ENCODE measurements at regions not wholly inside any gene's neighbourhood (a gene's known extent, or its start where the extent isn't known, plus 50 kb on each side); places are given as distances from the start of the nearest gene placed in this dataset.

DNA sequence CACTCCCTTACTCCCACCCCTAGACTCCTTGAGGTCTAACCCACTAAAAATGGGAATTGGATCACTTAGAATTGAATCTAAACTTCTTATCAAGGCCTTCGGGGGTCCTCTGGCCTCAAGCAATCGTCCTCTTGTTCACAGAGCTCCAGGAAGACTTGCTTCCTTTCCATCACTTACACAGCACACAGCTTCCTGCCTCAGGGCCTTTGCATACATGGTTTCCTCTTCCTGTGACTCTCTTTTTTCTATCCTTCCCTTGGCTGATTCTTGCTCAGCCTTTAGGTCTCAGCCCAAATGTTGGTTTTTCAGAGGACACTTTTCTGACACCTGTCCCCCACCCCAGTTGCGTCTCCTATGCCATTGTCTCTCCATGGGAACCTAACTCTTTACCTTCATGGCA, 50.0 kb upstream of the ALDH1B1 start:
- TF ChIP-seq CTCF (IDR thresholded peaks at IDR 0.05; ENCODE audit: low read depth, low read length, missing input control) (no peak), NR2F2 (IDR thresholded peaks at IDR 0.05) (no peak), YY1 (IDR thresholded peaks at IDR 0.05) (no peak), RXRA (IDR thresholded peaks at IDR 0.05) (no peak), RAD21 (IDR thresholded peaks at IDR 0.05) (no peak)

GRCh38 chr9:38342096-38342495, 50.4 kb upstream of the ALDH1B1 start:
- WGBS, result 89% methylated on average over 4 of the region's 4 CpGs
- Histone ChIP-seq H3K9ac (ENCODE audit: low read depth in 1 of 2, low read length in 2 of 2) (no peak overlapping the region), H3K27ac (ENCODE audit: low read depth in 1 of 2, low read length in 2 of 2) (no peak overlapping the region), H3K36me3 (ENCODE audit: control insufficient read depth in 4 of 4, insufficient read depth in 3 of 4, low read depth in 1 of 4, low read length in 3 of 4) (no peaks in the 10 kb centered on the region), H3K4me1 (ENCODE audit: control insufficient read depth in 4 of 4, insufficient read depth in 4 of 4, low read length in 3 of 4) (peaks cover 0 to 6% (median 3%) of the 10 kb centered on the region in 4 donors), H3K27me3 (ENCODE audit: control insufficient read depth in 4 of 4, insufficient read depth in 4 of 4, low read length in 3 of 4) (no peaks in the 10 kb centered on the region), H3K9me3 (ENCODE audit: control insufficient read depth in 4 of 4, low read length in 3 of 4) (no peaks in the 10 kb centered on the region), H3K4me3 (ENCODE audit: low read depth in 1 of 3, low read length in 3 of 3) (no peak overlapping the region)
- no peak for TF ChIP-seq HNF4G (IDR thresholded peaks at IDR 0.05)
- no peak for TF ChIP-seq FOXA1 (IDR thresholded peaks at IDR 0.05)
- TF ChIP-seq RXRA (IDR thresholded peaks at IDR 0.05), result no peak
- TF ChIP-seq, protein P1, sequence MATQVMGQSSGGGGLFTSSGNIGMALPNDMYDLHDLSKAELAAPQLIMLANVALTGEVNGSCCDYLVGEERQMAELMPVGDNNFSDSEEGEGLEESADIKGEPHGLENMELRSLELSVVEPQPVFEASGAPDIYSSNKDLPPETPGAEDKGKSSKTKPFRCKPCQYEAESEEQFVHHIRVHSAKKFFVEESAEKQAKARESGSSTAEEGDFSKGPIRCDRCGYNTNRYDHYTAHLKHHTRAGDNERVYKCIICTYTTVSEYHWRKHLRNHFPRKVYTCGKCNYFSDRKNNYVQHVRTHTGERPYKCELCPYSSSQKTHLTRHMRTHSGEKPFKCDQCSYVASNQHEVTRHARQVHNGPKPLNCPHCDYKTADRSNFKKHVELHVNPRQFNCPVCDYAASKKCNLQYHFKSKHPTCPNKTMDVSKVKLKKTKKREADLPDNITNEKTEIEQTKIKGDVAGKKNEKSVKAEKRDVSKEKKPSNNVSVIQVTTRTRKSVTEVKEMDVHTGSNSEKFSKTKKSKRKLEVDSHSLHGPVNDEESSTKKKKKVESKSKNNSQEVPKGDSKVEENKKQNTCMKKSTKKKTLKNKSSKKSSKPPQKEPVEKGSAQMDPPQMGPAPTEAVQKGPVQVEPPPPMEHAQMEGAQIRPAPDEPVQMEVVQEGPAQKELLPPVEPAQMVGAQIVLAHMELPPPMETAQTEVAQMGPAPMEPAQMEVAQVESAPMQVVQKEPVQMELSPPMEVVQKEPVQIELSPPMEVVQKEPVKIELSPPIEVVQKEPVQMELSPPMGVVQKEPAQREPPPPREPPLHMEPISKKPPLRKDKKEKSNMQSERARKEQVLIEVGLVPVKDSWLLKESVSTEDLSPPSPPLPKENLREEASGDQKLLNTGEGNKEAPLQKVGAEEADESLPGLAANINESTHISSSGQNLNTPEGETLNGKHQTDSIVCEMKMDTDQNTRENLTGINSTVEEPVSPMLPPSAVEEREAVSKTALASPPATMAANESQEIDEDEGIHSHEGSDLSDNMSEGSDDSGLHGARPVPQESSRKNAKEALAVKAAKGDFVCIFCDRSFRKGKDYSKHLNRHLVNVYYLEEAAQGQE (IDR thresholded peaks at IDR 0.05), result no peak
- TF ChIP-seq, protein P2, sequence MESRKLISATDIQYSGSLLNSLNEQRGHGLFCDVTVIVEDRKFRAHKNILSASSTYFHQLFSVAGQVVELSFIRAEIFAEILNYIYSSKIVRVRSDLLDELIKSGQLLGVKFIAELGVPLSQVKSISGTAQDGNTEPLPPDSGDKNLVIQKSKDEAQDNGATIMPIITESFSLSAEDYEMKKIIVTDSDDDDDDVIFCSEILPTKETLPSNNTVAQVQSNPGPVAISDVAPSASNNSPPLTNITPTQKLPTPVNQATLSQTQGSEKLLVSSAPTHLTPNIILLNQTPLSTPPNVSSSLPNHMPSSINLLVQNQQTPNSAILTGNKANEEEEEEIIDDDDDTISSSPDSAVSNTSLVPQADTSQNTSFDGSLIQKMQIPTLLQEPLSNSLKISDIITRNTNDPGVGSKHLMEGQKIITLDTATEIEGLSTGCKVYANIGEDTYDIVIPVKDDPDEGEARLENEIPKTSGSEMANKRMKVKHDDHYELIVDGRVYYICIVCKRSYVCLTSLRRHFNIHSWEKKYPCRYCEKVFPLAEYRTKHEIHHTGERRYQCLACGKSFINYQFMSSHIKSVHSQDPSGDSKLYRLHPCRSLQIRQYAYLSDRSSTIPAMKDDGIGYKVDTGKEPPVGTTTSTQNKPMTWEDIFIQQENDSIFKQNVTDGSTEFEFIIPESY (IDR thresholded peaks at IDR 0.05), result no peak
- no peak for TF ChIP-seq NR2F2 (IDR thresholded peaks at IDR 0.05)
- TF ChIP-seq SP1 (IDR thresholded peaks at IDR 0.05), result no peak
- TF ChIP-seq EGR1 (IDR thresholded peaks at IDR 0.05; ENCODE audit: low read depth in 2 of 2), result no peak
- no peak for TF ChIP-seq HNF4A (conservative IDR thresholded peaks at IDR 0.05)
- no peak for TF ChIP-seq GABPA (IDR thresholded peaks at IDR 0.05 in 1 of 2, conservative IDR thresholded peaks at IDR 0.05 in 1 of 2)
- no peak for DNase-seq (ENCODE audit: low spot score)

More for the DNA sequence above, 50.0 kb upstream of the ALDH1B1 start:
- no peaks in the 10 kb centered on the region for H3K36me3 ChIP-seq (ENCODE audit: control insufficient read depth in 4 of 4, insufficient read depth in 3 of 4, low read depth in 1 of 4, low read length in 3 of 4)
- no peak for DNase-seq (ENCODE audit: low spot score)
- H3K9ac ChIP-seq (ENCODE audit: low read depth in 1 of 2, low read length in 2 of 2), result no peak overlapping the region
- no peak overlapping the region for H3K27ac ChIP-seq (ENCODE audit: low read depth in 1 of 2, low read length in 2 of 2)
- no peaks in the 10 kb centered on the region for H3K9me3 ChIP-seq (ENCODE audit: control insufficient read depth in 4 of 4, low read length in 3 of 4)
- no peaks in the 10 kb centered on the region for H3K27me3 ChIP-seq (ENCODE audit: control insufficient read depth in 4 of 4, insufficient read depth in 4 of 4, low read length in 3 of 4)
- WGBS, result 61% methylated on average over 3 of the region's 3 CpGs
- H3K4me3 ChIP-seq (ENCODE audit: low read depth in 1 of 3, low read length in 3 of 3), result no peak overlapping the region
- peaks cover 0 to 6% (median 3%) of the 10 kb centered on the region in 4 donors for H3K4me1 ChIP-seq (ENCODE audit: control insufficient read depth in 4 of 4, insufficient read depth in 4 of 4, low read length in 3 of 4)

Measured in liver (tissue), 8 donors.